ENCODE measurements at regions not wholly inside any gene's neighbourhood (a gene's known extent, or its start where the extent isn't known, plus 50 kb on each side); places are given as distances from the start of the nearest gene placed in this dataset.
A peak's percentile ranks its signal among the peaks of the same experiment; 100 is the strongest.

- ChIA-PET CTCF (no interaction called here), POLR2A (ENCODE audit: low non-redundant PET) (interaction anchor here (0.7 kb wide), 1 partner anchor 80 kb away, joined by 6 read pairs; no protein-coding TSS in a partner anchor)
- no peak overlapping the region for H3K4me3 ChIP-seq (ENCODE audit: low read depth, low read length, poor library complexity, severe bottlenecking)
These were observed 654.2 kb upstream of the PKDCC start for GRCh38 chr2:41393621-41394020.

GRCh38 chr2:41394541-41394940 is 653.3 kb upstream of the PKDCC start:
- Histone ChIP-seq H3K4me3 (ENCODE audit: low read depth, low read length, poor library complexity, severe bottlenecking) (no peak overlapping the region), H3K4me1 (ENCODE audit: insufficient read depth, low read length, poor library complexity, severe bottlenecking) (peaks cover 11% of the 10 kb centered on the region), H3K36me3 (ENCODE audit: insufficient read depth, low read length, poor library complexity, severe bottlenecking) (no peaks in the 10 kb centered on the region), H3K27ac (ENCODE audit: low read depth, low read length, poor library complexity, severe bottlenecking) (no peak overlapping the region), H3K27me3 (replicated peaks; ENCODE audit: insufficient read depth, low read depth, low read length, poor library complexity) (peaks cover 6% of the 10 kb centered on the region), H3K9me3 (ENCODE audit: low read depth, low read length, poor library complexity, severe bottlenecking) (no peaks in the 10 kb centered on the region)
- intact Hi-C loops (cut with micrococcal nuclease; ENCODE audit: unreplicated experiment): loop anchor here (10.0 kb wide), 1 partner anchor 550 kb away; no protein-coding TSS in a partner anchor
- TF ChIP-seq EZH2 (IDR thresholded peaks at IDR 0.05; ENCODE audit: borderline replicate concordance, low read depth, low read length, poor library complexity, severe bottlenecking) (no peak), CTCF (conservative IDR thresholded peaks at IDR 0.05; ENCODE audit: low read depth, low read length) (no peak)
- DNase-seq (ENCODE audit: low spot score): no peak
- ChIA-PET CTCF (no interaction called here), POLR2A (ENCODE audit: low non-redundant PET) (no interaction called here)
- no TSS peak for BruUV-seq (replicated peaks)

More at GRCh38 chr2:41393621-41394020, 654.2 kb upstream of the PKDCC start:
- no peak for TF ChIP-seq CTCF (conservative IDR thresholded peaks at IDR 0.05; ENCODE audit: low read depth, low read length)
- TF ChIP-seq EZH2 (IDR thresholded peaks at IDR 0.05; ENCODE audit: borderline replicate concordance, low read depth, low read length, poor library complexity, severe bottlenecking): no peak
- Histone ChIP-seq H3K36me3 (ENCODE audit: insufficient read depth, low read length, poor library complexity, severe bottlenecking) (no peaks in the 10 kb centered on the region), H3K27me3 (replicated peaks; ENCODE audit: insufficient read depth, low read depth, low read length, poor library complexity) (peaks cover 6% of the 10 kb centered on the region), H3K9me3 (ENCODE audit: low read depth, low read length, poor library complexity, severe bottlenecking) (no peaks in the 10 kb centered on the region), H3K27ac (ENCODE audit: low read depth, low read length, poor library complexity, severe bottlenecking) (no peak overlapping the region), H3K4me1 (ENCODE audit: insufficient read depth, low read length, poor library complexity, severe bottlenecking) (peaks cover 11% of the 10 kb centered on the region)
- intact Hi-C loops (cut with micrococcal nuclease; ENCODE audit: unreplicated experiment): loop anchor here (10.0 kb wide), 1 partner anchor 549 kb away; no protein-coding TSS in a partner anchor
- BruUV-seq (replicated peaks): no TSS peak
- peak; percentile 49 for DNase-seq (ENCODE audit: low spot score)

GRCh38 chr2:41395692-41396091 is 652.1 kb upstream of the PKDCC start:
- H3K36me3 ChIP-seq (ENCODE audit: insufficient read depth, low read length, poor library complexity, severe bottlenecking): no peaks in the 10 kb centered on the region
- H3K9me3 ChIP-seq (ENCODE audit: low read depth, low read length, poor library complexity, severe bottlenecking): no peaks in the 10 kb centered on the region
- intact Hi-C loops (cut with micrococcal nuclease; ENCODE audit: unreplicated experiment): loop anchor here (10.0 kb wide), 1 partner anchor 551 kb away; no protein-coding TSS in a partner anchor
- TF ChIP-seq CTCF (conservative IDR thresholded peaks at IDR 0.05; ENCODE audit: low read depth, low read length) (no peak), EZH2 (IDR thresholded peaks at IDR 0.05; ENCODE audit: borderline replicate concordance, low read depth, low read length, poor library complexity, severe bottlenecking) (no peak)
- H3K27me3 ChIP-seq (replicated peaks; ENCODE audit: insufficient read depth, low read depth, low read length, poor library complexity): no peaks in the 10 kb centered on the region
- POLR2A ChIA-PET (ENCODE audit: low non-redundant PET): no interaction called here
- DNase-seq (ENCODE audit: low spot score): no peak
- H3K4me1 ChIP-seq (ENCODE audit: insufficient read depth, low read length, poor library complexity, severe bottlenecking): peaks cover 16% of the 10 kb centered on the region
- no peak overlapping the region for H3K4me3 ChIP-seq (ENCODE audit: low read depth, low read length, poor library complexity, severe bottlenecking)
- H3K27ac ChIP-seq (ENCODE audit: low read depth, low read length, poor library complexity, severe bottlenecking): no peak overlapping the region
- BruUV-seq (replicated peaks): no TSS peak
- CTCF ChIA-PET: no interaction called here

All from A673 (cell line).